HEK293 (cell line): ENCODE measurements at regions not wholly inside any gene's neighbourhood (a gene's known extent, or its start where the extent isn't known, plus 50 kb on each side); places are given as distances from the start of the nearest gene placed in this dataset.

Experiments
- CTCF ChIP-seq: fragments of 450-650 bp; formaldehyde crosslinking; IDR thresholded peaks from 2 replicates; pipeline ENCODE4 v1.5.1; 2016; ENCODE audit warnings: missing biosample characterization, missing genetic modification characterization
- PRDM1 ChIP-seq: fragments of 450-650 bp; formaldehyde crosslinking; IDR thresholded peaks from 2 replicates; pipeline ENCODE4; 2016; ENCODE audit warnings: missing biosample characterization, missing genetic modification characterization
- SALL2 ChIP-seq: fragments of 450-650 bp; formaldehyde crosslinking; IDR thresholded peaks from 2 replicates; pipeline ENCODE4 v1.5.0; 2017; ENCODE audit warnings: missing biosample characterization, mild to moderate bottlenecking, missing genetic modification characterization, borderline replicate concordance
- TCF7L2 ChIP-seq: IDR thresholded peaks from 2 replicates; pipeline ENCODE4 v1.6.1; 2011; ENCODE audit warnings: low read depth, mild to moderate bottlenecking, inconsistent platforms, low read length, moderate library complexity, borderline replicate concordance
- ZBTB11 ChIP-seq: fragments of 450-650 bp; formaldehyde crosslinking; conservative IDR thresholded peaks from 2 replicates; pipeline ENCODE4 v1.5.1; 2016; ENCODE audit warnings: low read depth, missing biosample characterization, missing genetic modification characterization
- ZBTB21 ChIP-seq: fragments of 450-650 bp; formaldehyde crosslinking; IDR thresholded peaks from 2 replicates; pipeline ENCODE4 v1.5.1; 2017; ENCODE audit warnings: missing biosample characterization, missing genetic modification characterization
- ZSCAN5A ChIP-seq: fragments of 450-650 bp; formaldehyde crosslinking; IDR thresholded peaks from 2 replicates; pipeline ENCODE4 v1.5.1; 2016; ENCODE audit warnings: missing biosample characterization, missing genetic modification characterization

- TF ChIP-seq CTCF, result no peak
- no peak for TF ChIP-seq ZBTB11 (tag by site-specific recombination)
- no peak for TF ChIP-seq TCF7L2
- TF ChIP-seq SALL2 (tag by site-specific recombination), result no peak
- TF ChIP-seq ZBTB21 (tag by site-specific recombination), result no peak
- no peak for TF ChIP-seq ZSCAN5A
- no peak for TF ChIP-seq PRDM1
Measured at GRCh38 chr11:94254214-94254613, 50.2 kb upstream of the IZUMO1R start.
